HFF-Myc (cell line): ENCODE measurements at regions not wholly inside any gene's neighbourhood (a gene's known extent, or its start where the extent isn't known, plus 50 kb on each side); places are given as distances from the start of the nearest gene placed in this dataset.

Experiments used
- DNase-seq: peaks from one replicate; pipeline ENCODE4 v3.0.0-alpha.2; 2011; ENCODE audit warnings: low read depth; ENCODE audit errors: extremely low read depth
- H3K4me3 ChIP-seq: replicated peaks from 2 replicates; pipeline ENCODE4 v1.5.1; 2011; ENCODE audit warnings: low read depth, mild to moderate bottlenecking, control low read depth, low read length
- CTCF ChIP-seq: IDR thresholded peaks from 2 replicates; pipeline ENCODE4 v1.5.1; 2012; ENCODE audit warnings: mild to moderate bottlenecking, low read depth, low read length, control low read depth; ENCODE audit errors: missing control alignments

DNA sequence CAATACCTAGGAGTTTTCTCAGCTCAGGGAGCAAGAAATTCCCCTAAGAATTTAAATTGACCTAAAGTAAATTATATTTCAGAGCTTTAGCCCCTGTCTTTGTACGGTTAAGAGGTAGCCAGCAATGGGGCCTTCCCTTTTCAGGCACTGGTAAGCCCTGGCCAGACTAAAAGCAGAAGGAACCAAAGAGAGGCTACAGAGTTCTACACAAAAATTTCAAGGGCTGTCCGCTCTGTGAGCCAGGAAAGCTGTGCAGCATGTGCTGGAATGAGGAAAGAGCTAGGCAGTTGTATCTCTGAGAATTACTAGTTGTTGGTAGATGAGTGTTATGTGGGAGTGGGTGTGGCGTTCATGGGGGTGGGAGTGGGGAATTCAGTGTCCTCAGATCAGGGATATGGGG is 96.3 kb upstream of the MAFB start:
- no peak for TF ChIP-seq CTCF
- DNase-seq: no peak
- H3K4me3 ChIP-seq: no peak overlapping the region

- no peak overlapping the region for H3K4me3 ChIP-seq
- DNase-seq: no peak
- no peak for TF ChIP-seq CTCF
Measured at GRCh38 chr20:40786336-40786735, 97.3 kb upstream of the MAFB start.

DNA sequence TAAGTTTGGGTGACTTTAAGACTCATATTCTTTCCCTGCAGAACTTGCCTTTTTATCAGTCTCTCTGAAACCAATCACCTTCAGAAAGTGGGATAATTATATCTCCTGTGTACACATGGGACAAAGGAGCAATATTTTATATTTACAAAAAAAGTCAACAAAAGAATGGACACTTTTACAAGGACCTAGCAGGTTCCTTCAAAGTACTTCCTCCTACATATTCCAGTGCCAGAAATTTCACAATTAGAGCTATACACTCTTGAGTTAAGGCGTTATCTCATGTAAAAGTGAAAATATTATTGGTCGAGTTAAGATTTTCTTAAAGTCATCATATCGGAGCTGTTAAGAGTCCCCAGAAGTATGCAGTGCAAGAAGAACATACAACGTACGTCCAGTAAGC is 98.9 kb upstream of the MAFB start:
- H3K4me3 ChIP-seq: no peak overlapping the region
- no peak for TF ChIP-seq CTCF
- DNase-seq: no peak

- peak; percentile 54 for TF ChIP-seq CTCF
- DNase-seq: no peak
- no peak overlapping the region for H3K4me3 ChIP-seq
Measured at GRCh38 chr20:40797425-40797824, 108.4 kb upstream of the MAFB start.

- no peak for TF ChIP-seq CTCF
Measured at GRCh38 chr20:40798066-40798465, 109.0 kb upstream of the MAFB start.

GRCh38 chr20:40802886-40803285 is 113.8 kb upstream of the MAFB start:
- H3K4me3 ChIP-seq: no peak overlapping the region
- TF ChIP-seq CTCF: no peak
- no peak for DNase-seq

More at GRCh38 chr20:40798066-40798465, 109.0 kb upstream of the MAFB start:
- DNase-seq: no peak
- no peak overlapping the region for H3K4me3 ChIP-seq

DNA sequence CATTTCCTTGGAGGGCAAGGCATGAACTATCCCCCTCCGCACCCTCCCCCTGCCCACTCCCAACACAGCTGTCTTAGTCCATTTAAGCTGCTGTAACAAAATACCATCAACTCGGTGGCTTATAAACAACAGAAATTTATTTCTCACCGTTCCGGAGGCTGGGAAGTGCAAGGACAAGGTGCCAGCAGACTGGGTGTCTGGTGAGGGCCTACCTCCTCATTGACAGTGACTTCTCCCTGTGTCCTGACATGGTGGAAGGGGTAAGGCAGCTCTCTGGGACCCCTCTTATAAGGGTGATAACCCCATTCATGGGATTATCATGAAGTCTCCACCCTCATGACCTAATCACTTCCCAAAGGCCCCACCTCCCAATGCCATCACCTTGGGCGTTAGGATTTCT is 114.3 kb upstream of the MAFB start:
- DNase-seq: no peak
- no peak overlapping the region for H3K4me3 ChIP-seq
- TF ChIP-seq CTCF: no peak
